ENCODE measurements at regions not wholly inside any gene's neighbourhood (a gene's known extent, or its start where the extent isn't known, plus 50 kb on each side); places are given as distances from the start of the nearest gene placed in this dataset.

GRCh38 chr21:27561116-27561515 lies 594.2 kb upstream of the ADAMTS5 start:
- FAIRE-seq, result no peak
- H2AFZ ChIP-seq (ENCODE audit: low read depth, low read length), result no peak overlapping the region
- H3K27me3 ChIP-seq (ENCODE audit: insufficient read depth, low read length), result no peaks in the 10 kb centered on the region
- TF ChIP-seq EZH2 (IDR thresholded peaks at IDR 0.05; ENCODE audit: insufficient read depth, low read length), result no peak
- TF ChIP-seq, protein P1, sequence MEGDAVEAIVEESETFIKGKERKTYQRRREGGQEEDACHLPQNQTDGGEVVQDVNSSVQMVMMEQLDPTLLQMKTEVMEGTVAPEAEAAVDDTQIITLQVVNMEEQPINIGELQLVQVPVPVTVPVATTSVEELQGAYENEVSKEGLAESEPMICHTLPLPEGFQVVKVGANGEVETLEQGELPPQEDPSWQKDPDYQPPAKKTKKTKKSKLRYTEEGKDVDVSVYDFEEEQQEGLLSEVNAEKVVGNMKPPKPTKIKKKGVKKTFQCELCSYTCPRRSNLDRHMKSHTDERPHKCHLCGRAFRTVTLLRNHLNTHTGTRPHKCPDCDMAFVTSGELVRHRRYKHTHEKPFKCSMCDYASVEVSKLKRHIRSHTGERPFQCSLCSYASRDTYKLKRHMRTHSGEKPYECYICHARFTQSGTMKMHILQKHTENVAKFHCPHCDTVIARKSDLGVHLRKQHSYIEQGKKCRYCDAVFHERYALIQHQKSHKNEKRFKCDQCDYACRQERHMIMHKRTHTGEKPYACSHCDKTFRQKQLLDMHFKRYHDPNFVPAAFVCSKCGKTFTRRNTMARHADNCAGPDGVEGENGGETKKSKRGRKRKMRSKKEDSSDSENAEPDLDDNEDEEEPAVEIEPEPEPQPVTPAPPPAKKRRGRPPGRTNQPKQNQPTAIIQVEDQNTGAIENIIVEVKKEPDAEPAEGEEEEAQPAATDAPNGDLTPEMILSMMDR (IDR thresholded peaks at IDR 0.05; ENCODE audit: insufficient read depth, low read depth, low read length), result no peak
- no peaks in the 10 kb centered on the region for H3K4me1 ChIP-seq (ENCODE audit: insufficient read depth, low read length)
- H3K9me3 ChIP-seq (ENCODE audit: insufficient read depth, low read depth, low read length), result no peaks in the 10 kb centered on the region
- H3K27ac Mint-ChIP-seq (ENCODE audit: unreplicated experiment), result no peak overlapping the region
- no peaks in the 10 kb centered on the region for H3K9me3 Mint-ChIP-seq (ENCODE audit: unreplicated experiment)
- H4K20me1 ChIP-seq (ENCODE audit: insufficient read depth, low read length), result no peaks in the 10 kb centered on the region
- H3K36me3 Mint-ChIP-seq (ENCODE audit: low read depth, unreplicated experiment), result no peaks in the 10 kb centered on the region
- H3K4me3 ChIP-seq (ENCODE audit: insufficient read depth, low read depth, low read length), result no peak overlapping the region
- no peak for DNase-seq (ENCODE audit: low read depth)
- H3K4me1 Mint-ChIP-seq (ENCODE audit: low read depth, unreplicated experiment), result peaks cover 3% of the 10 kb centered on the region
- H3K9ac ChIP-seq (ENCODE audit: low read length), result no peak overlapping the region
- H3K36me3 ChIP-seq (ENCODE audit: insufficient read depth, low read length), result no peaks in the 10 kb centered on the region
- no peaks in the 10 kb centered on the region for H3K79me2 ChIP-seq (ENCODE audit: insufficient read depth, low read length)
- no peak overlapping the region for H3K4me3 Mint-ChIP-seq (ENCODE audit: unreplicated experiment)
- H3K27ac ChIP-seq (ENCODE audit: low read depth, low read length), result no peak overlapping the region
- H3K27me3 Mint-ChIP-seq (ENCODE audit: low read depth, unreplicated experiment), result no peaks in the 10 kb centered on the region
- H3K4me2 ChIP-seq (ENCODE audit: low read length), result no peak overlapping the region

DNA sequence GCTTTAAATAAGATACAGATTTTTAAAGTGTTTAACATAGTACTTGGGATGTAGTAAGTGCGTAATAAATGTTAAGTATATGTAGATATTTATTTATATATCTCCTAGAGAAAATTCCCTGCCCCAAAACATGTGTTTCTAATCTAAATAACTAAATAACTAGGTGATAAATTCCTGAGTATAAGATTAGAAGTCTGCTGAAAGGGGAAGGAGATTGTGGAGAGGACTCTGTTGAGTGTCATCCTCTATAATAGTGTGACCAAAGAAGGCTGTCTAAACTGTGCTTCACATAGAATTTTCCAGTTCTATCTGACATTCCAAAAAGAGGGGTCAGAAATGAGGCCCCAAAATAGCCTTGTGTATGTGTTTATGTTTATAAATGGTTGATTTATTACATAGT lies 590.5 kb upstream of the ADAMTS5 start:
- H3K9me3 Mint-ChIP-seq (ENCODE audit: unreplicated experiment), result peaks cover 9% of the 10 kb centered on the region
- no peaks in the 10 kb centered on the region for H3K79me2 ChIP-seq (ENCODE audit: insufficient read depth, low read length)
- FAIRE-seq, result no peak
- no peak overlapping the region for H3K4me3 ChIP-seq (ENCODE audit: insufficient read depth, low read depth, low read length)
- H3K27me3 ChIP-seq (ENCODE audit: insufficient read depth, low read length), result no peaks in the 10 kb centered on the region
- H3K4me1 ChIP-seq (ENCODE audit: insufficient read depth, low read length), result no peaks in the 10 kb centered on the region
- H3K27me3 Mint-ChIP-seq (ENCODE audit: low read depth, unreplicated experiment), result no peaks in the 10 kb centered on the region
- no peak for DNase-seq (ENCODE audit: low read depth)
- no peak overlapping the region for H3K27ac ChIP-seq (ENCODE audit: low read depth, low read length)
- peaks cover 3% of the 10 kb centered on the region for H3K4me1 Mint-ChIP-seq (ENCODE audit: low read depth, unreplicated experiment)
- no peak overlapping the region for H3K9ac ChIP-seq (ENCODE audit: low read length)
- no peak overlapping the region for H3K4me3 Mint-ChIP-seq (ENCODE audit: unreplicated experiment)
- H4K20me1 ChIP-seq (ENCODE audit: insufficient read depth, low read length), result no peaks in the 10 kb centered on the region
- H3K36me3 ChIP-seq (ENCODE audit: insufficient read depth, low read length), result no peaks in the 10 kb centered on the region
- TF ChIP-seq, protein P1 (IDR thresholded peaks at IDR 0.05; ENCODE audit: insufficient read depth, low read depth, low read length), result no peak
- no peak for TF ChIP-seq EZH2 (IDR thresholded peaks at IDR 0.05; ENCODE audit: insufficient read depth, low read length)
- H3K4me2 ChIP-seq (ENCODE audit: low read length), result no peak overlapping the region
- no peaks in the 10 kb centered on the region for H3K9me3 ChIP-seq (ENCODE audit: insufficient read depth, low read depth, low read length)
- peaks cover 4% of the 10 kb centered on the region for H3K36me3 Mint-ChIP-seq (ENCODE audit: low read depth, unreplicated experiment)
- no peak overlapping the region for H3K27ac Mint-ChIP-seq (ENCODE audit: unreplicated experiment)
- H2AFZ ChIP-seq (ENCODE audit: low read depth, low read length), result no peak overlapping the region

GRCh38 chr21:27555996-27556395 lies 589.1 kb upstream of the ADAMTS5 start:
- no peak for TF ChIP-seq EZH2 (IDR thresholded peaks at IDR 0.05; ENCODE audit: insufficient read depth, low read length)
- TF ChIP-seq, protein P1 (IDR thresholded peaks at IDR 0.05; ENCODE audit: insufficient read depth, low read depth, low read length), result no peak
- no peak overlapping the region for H3K4me3 Mint-ChIP-seq (ENCODE audit: unreplicated experiment)

More at GRCh38 chr21:27555996-27556395, 589.1 kb upstream of the ADAMTS5 start:
- Histone ChIP-seq H2AFZ (ENCODE audit: low read depth, low read length) (no peak overlapping the region), H3K4me1 (ENCODE audit: insufficient read depth, low read length) (no peaks in the 10 kb centered on the region), H3K4me2 (ENCODE audit: low read length) (no peak overlapping the region), H3K27ac (ENCODE audit: low read depth, low read length) (no peak overlapping the region), H3K36me3 (ENCODE audit: insufficient read depth, low read length) (no peaks in the 10 kb centered on the region), H3K4me3 (ENCODE audit: insufficient read depth, low read depth, low read length) (no peak overlapping the region), H3K79me2 (ENCODE audit: insufficient read depth, low read length) (no peaks in the 10 kb centered on the region), H3K27me3 (ENCODE audit: insufficient read depth, low read length) (no peaks in the 10 kb centered on the region), H3K9me3 (ENCODE audit: insufficient read depth, low read depth, low read length) (peaks cover 4% of the 10 kb centered on the region), H3K9ac (ENCODE audit: low read length) (no peak overlapping the region), H4K20me1 (ENCODE audit: insufficient read depth, low read length) (no peaks in the 10 kb centered on the region)
- Mint-ChIP-seq H3K36me3 (ENCODE audit: low read depth, unreplicated experiment) (peaks cover 4% of the 10 kb centered on the region), H3K4me1 (ENCODE audit: low read depth, unreplicated experiment) (peaks cover 3% of the 10 kb centered on the region), H3K27me3 (ENCODE audit: low read depth, unreplicated experiment) (no peaks in the 10 kb centered on the region), H3K27ac (ENCODE audit: unreplicated experiment) (no peak overlapping the region), H3K9me3 (ENCODE audit: unreplicated experiment) (peaks cover 11% of the 10 kb centered on the region)
- FAIRE-seq (no peak), DNase-seq (ENCODE audit: low read depth) (peak; percentile 38)
